Iris pigment epithelial cell (primary cell): ENCODE measurements at regions not wholly inside any gene's neighbourhood (a gene's known extent, or its start where the extent isn't known, plus 50 kb on each side); places are given as distances from the start of the nearest gene placed in this dataset.

Experiments used
- DNase-seq: peaks from one replicate; pipeline ENCODE4 v3.0.0-alpha.2; 2011; ENCODE audit warnings: low read depth

- DNase-seq, result no peak
Observed at GRCh38 chr1:38102636-38103035, 56.0 kb upstream of the POU3F1 start.

DNA sequence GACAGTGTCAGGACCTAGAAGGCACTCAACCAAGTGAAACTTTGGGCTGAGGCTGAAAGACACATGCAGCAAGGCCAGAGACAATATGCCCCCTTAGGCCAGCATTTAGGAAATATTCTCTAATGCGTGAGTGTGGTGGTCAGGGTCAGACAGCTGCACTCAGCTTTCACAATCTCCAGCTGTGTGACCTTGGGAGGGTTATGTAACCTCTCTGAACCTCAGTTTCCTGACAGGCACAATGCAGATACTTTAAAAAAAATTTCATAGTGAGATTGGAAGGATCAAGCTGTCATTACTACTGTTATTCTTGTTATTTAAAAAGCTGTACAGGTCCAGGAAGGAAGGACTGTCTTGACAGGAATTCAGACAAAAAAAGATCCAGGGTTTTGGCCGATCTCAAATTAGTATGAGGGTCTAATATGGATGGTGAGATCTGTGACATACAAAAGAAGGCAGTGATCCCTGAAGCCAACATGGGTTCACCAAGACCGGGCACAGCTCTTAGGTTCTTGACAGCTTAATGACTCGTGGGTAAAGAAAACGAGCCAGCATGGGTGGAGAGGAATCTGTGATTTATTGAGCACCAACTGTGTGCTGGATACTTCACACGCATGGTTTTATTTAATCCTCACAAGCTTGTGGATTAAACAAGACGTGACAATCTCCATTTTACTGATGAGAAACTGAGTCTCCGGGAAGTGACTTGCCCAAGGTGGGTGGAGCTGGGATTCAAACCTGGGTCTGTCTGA lies 54.6 kb upstream of the POU3F1 start:
- DNase-seq, result no peak

DNA sequence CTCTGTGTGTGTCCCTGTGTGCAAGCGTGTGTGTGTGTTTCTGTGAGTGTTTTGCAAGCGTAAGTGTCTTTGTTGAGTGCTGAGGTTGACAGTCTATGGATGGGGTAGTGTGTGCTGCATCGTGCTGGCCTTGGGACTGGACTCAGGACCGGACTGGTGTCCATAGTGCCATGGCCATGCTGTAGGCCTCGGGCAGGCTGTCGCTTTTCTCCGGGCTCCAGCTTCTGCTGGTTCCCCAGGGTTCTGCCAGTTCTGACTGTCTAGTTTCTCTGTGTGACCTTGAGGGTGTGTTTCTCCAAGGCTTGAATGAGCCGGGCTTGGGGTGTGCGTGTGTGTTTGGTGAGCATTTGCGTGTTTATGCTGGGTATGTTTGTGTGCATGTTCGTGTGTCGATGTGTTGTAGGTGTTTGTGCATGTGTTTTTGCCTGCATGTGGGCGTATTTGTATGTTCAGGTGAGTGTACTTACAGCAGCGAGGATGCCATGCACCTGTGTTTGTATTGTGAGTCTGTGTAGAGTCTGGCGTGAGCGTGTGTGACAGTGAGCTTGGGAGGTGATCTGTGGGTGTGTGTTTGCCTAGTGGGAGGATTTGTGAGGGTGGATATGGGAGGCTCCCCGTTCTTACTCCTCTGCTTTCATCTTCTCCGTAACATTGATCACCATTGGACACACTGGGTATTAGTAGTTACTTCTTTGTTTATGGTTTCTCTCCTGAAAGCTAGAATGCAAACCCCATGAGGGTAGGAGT lies 51.7 kb upstream of the POU3F1 start:
- no peak for DNase-seq

DNA sequence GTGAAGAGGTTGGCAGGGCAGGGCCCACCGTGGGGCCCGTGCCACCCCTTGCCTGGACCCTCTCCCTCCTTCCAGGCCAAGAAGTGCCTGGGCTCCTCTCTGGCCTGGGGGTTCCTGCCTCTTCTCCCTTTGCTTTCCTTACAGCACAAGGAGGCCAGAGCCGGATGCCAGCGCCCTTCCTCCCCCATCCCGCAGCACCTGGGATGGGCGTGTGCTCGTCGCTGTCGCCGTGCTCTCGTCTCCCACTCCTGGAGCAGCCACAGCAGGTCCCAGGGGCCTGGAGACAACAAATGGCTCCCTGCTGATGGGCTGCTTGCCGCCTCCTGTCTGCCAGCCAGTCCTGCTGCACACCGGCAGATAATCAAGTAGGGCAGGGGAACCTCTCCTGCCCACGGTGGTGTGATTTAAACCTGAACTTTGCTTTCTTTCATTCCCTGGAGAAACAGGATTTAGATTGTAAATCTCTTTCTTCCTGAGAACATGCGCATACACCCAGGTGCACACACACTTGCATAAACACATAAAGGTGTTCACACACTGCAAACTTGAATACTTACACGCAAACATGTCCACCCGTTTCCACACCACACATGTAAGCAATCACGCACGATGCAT lies 50.8 kb upstream of the POU3F1 start:
- no peak for DNase-seq
